Activated CD8-positive, alpha-beta memory T cell treated with anti-CD3 and anti-CD28 coated beads, Interleukin-2, amount 50 U/mL, for 48 hours (primary cell): ENCODE measurements at regions not wholly inside any gene's neighbourhood (a gene's known extent, or its start where the extent isn't known, plus 50 kb on each side); places are given as distances from the start of the nearest gene placed in this dataset.

Experiments used
- DNase-seq: peaks from one replicate; pipeline ENCODE4 v3.0.0-alpha.2; 2020

DNA sequence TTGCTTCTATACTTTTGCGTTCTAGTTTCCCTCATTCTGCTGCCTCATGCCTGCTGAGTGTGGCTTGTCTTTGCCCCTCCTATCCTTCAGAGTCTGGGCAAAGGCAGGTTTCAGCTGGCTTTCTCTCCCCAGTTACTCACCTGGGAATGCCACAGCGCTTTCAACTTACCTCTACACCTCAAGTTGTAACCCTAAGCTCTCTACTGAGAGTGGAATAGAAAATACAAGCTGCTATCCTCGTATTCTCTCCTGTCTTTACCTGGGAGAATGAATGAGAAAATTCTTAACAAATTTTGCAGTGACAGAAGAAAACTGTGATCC, 316.3 kb upstream of the KLF12 start:
- DNase-seq, result no peak

DNA sequence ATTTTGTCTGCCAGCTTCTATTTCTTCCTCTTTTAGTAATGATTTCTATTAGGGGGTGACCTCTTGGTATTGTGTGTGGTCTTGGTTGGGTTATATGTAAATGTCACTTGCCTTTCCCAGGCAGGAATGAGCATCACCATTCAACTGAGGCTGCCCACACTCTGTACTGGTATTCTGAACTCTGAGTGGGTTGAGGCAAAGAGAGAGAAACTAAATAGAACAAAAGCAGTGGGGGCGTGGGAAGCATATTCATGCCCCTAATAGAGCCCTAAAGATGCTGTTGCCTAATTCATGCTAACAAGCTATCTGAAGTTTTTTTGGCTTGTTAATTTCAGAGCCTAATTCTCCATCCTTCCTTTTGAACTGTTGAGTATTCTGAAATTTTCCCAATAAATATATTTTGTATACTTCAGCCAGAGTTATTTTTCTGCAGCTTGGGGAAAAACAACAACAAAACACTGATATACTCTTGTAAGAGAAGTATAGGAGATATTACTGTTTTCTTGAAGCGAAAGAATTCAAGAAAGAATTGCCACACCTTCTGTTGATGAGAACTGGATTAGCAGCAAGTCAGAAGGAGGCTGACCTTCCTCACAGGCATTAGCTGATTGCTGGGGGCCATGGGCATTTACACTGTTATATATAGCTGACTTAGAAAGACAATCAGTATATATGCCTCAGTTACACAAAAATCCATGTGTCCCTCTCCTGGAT, 315.8 kb upstream of the KLF12 start:
- DNase-seq, result no peak

- no peak for DNase-seq
Measured at GRCh38 chr13:74444864-74445479, 310.8 kb upstream of the KLF12 start.

DNA sequence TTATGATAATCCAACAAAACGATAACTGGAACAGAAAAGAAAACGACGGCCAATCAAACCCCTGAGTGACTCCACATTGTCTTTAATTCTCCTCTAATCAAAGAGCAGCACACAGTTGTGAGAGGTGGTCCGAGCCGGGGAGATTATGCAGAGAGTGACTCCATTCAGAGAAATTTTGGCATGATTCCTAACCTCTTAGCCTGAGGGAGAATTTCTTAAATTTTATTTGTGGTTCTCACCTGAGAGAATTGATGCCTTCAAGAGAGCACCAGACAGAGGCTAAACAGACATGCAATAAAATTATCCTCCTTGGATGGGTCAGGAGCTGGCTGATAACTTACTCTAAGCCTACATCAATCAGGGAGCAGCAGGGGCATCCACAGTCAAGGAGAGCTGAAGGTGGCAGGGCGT, 310.0 kb upstream of the KLF12 start:
- no peak for DNase-seq

GRCh38 chr13:74443631-74444030, 309.4 kb upstream of the KLF12 start:
- no peak for DNase-seq

DNA sequence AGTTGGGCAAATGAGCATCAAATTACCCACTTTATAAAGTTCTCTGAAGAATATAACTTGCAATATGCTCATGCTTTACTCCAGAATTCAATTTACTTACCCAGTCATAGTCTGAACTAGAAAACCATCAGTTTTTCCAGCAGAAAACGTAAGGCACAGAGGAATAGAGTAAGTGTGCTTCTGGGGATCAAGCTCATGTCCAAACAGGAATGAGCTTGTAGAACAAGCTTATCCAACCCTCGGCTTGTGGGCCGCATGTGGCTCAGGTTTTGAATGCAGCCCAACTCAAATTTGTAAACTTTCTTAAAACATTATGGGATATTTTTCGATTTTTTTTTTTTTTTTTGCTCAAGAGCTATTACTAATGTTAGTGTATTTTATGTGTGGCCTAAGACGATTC, 308.5 kb upstream of the KLF12 start:
- no peak for DNase-seq

GRCh38 chr13:74438901-74439300, 304.7 kb upstream of the KLF12 start:
- no peak for DNase-seq

GRCh38 chr13:74434782-74435181, 300.6 kb upstream of the KLF12 start:
- DNase-seq, result no peak

DNA sequence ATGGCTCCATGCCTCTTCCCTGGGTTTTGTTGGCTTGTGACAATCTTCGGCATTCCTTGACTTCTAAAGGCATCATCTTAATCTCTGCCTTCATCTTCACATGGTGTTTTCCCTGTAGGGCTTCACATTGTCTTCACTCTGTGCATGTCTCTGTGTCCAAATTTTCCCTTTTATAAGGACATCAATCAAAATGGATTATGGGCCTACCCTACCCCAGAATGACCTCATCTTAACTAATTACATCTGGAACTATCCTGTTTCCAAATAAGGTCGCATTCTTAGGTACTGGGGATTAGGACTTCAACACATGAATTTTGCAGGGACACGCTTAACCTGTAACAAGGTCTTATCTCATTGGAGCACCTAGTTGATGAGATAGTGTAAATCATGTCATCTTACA, 290.3 kb upstream of the KLF12 start:
- no peak for DNase-seq

- no peak for DNase-seq
Measured at GRCh38 chr13:74423434-74423833, 289.2 kb upstream of the KLF12 start.

- DNase-seq, result no peak
Measured at GRCh38 chr13:74414458-74414857, 280.3 kb upstream of the KLF12 start.

- DNase-seq, result no peak
Measured at GRCh38 chr13:74413482-74413881, 279.3 kb upstream of the KLF12 start.

- no peak for DNase-seq
Measured at GRCh38 chr13:74409551-74409950, 275.3 kb upstream of the KLF12 start.

DNA sequence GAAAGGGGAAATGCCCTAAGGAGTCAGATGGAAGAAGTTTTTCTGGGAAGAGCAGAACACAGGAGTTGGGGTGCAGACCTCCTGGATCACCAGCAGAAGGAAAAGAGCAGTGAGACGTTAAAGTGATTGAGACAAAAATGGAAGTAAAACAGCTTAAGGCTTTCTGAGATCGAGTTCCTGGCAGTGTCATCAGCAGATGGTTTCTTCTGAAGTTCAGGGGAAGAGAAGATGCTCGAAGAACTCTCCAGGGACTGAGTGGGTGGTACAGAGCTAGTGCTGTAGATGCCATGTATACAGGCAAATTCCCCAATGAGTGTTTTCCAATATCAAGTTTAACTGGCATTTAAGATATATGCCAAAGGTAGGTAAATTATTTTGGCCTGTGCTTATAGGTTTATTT, 272.2 kb upstream of the KLF12 start:
- DNase-seq, result no peak

DNA sequence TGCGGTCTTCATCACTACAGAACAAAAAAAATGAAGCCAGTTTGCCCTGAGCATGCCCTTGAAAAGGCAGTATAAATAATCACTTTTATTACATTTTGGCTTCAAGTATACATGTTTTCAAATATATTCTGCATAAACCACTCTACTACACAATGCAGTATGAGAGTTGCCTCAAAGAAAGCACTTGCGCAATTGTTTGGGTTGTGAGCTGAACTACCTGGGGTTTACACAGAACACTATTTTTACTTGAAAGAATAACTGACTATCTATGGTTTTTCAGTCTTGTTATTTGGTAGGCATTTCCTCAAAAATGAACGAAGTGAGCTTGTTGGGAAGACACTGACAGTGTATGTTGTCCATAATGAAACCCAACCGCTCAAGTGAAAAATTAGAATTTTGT, 264.4 kb upstream of the KLF12 start:
- DNase-seq, result no peak

GRCh38 chr13:74389056-74389455, 254.9 kb upstream of the KLF12 start:
- DNase-seq, result no peak

DNA sequence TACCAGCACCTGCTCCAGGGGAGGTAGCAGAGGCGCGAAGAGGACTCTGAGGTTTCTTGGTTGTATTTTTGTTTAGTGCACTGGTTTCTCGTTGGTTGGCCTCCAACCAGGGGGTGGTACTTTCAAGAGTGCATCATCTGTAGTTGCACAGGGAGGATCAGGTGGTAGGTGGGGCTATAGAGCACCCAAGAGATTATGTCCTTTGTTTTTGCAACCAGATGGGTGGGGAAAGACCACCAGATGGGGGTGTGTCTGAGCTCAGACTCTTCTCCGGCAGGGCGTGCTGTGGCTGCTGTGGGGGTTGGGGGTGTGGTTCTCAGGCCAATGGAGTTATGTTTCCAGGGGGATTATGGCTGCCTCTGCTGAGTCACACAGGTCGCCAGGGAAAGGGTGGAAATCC, 254.4 kb upstream of the KLF12 start:
- DNase-seq, result no peak

GRCh38 chr13:74372511-74372910, 238.3 kb upstream of the KLF12 start:
- DNase-seq, result no peak

GRCh38 chr13:74367193-74367592, 233.0 kb upstream of the KLF12 start:
- no peak for DNase-seq

GRCh38 chr13:74361274-74361673, 227.1 kb upstream of the KLF12 start:
- DNase-seq, result no peak

DNA sequence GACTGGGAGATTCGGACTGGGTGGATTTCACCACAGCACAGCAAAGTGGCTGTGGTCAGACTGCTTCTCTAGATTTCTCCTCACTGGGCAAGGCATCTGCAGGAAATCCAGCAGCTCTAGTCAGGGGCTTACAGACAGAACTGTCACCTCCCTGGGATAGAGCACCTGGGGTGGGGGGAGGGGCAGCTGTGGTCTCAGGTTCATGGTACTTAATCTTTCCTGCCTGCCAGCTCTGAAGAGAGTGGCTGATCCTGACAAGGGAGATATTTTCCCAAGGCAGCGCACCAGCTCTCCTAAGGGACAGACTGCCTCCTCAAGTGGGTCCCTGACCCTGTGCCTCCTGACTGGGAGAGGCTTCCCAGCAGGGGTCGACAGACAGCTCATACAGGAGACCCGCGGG, 212.8 kb upstream of the KLF12 start:
- no peak for DNase-seq

GRCh38 chr13:74338341-74338740, 204.1 kb upstream of the KLF12 start:
- DNase-seq, result no peak

DNA sequence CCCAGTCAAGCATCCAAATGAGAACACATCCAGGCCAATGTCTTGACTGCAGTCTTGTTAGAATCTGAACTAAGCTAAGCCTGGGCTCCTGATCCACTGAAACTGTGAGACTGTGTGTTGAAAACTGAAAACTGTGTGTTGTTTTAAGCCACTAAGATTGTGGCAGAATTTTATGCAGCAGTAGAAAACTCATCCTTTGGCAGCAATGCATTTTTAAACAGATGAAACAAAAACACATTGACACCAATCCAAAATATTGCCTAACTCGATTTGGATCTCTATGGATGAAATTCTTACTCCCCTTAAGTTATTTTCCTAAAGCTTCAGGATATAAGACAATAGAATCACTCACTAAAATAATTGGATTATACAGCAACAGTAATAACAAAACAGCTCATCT, 202.3 kb upstream of the KLF12 start:
- no peak for DNase-seq

- DNase-seq, result no peak
Measured at GRCh38 chr13:74335370-74335769, 201.2 kb upstream of the KLF12 start.

DNA sequence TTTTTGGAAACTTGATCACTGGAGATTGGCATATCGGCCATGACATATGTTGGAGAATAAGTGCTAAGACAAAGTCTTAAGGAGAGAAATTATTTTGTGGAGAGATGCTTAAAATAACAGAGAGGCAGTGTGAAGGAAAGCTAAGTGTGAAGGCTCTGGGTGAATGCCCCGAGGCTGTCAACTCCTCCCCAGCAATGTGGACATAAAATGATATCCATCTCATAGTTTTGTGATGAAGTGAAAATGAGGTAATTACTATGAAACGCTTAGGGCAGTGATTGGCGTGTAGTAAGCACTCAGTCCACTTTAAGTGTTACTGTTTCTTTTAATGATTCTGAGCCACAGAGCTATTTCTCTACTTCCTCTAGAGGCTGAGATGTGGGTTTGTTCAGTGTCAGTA, 195.8 kb upstream of the KLF12 start:
- no peak for DNase-seq
